Colonic mucosa (tissue), 4 donors: ENCODE measurements at regions not wholly inside any gene's neighbourhood (a gene's known extent, or its start where the extent isn't known, plus 50 kb on each side); places are given as distances from the start of the nearest gene placed in this dataset.

Experiments used
- DNase-seq: peaks from one replicate; pipeline ENCODE4 v3.0.0-alpha.2; 2020
- H3K27ac ChIP-seq: fragments of 200-600 bp; one replicate; pipeline ENCODE4 v1.8.0; 2021
- H3K27me3 ChIP-seq: fragments of 200-600 bp; one replicate; pipeline ENCODE4 v1.8.0; 2021
- H3K36me3 ChIP-seq: fragments of 200-600 bp; one replicate; pipeline ENCODE4 v1.8.0; 2021
- H3K4me1 ChIP-seq: fragments of 200-600 bp; one replicate; pipeline ENCODE4 v1.8.0; 2021; ENCODE audit warnings: mild to moderate bottlenecking
- H3K4me3 ChIP-seq: fragments of 200-600 bp; one replicate; pipeline ENCODE4 v1.8.0; 2021
- H3K9ac ChIP-seq, 2 donors: one replicate each; pipeline ENCODE4 v1.7.0; 2013; ENCODE audit warnings: control low read depth in 2 of 2, low read depth in 2 of 2, low read length in 2 of 2
- H3K9me3 ChIP-seq: fragments of 200-600 bp; one replicate; pipeline ENCODE4 v1.8.0; 2021
- intact Hi-C: fragments of 100-400 bp; cut with DNase I; formaldehyde crosslinking; loops from one replicate; pipeline ENCODE4 v1.14.1; 2022
- TF ChIP-seq, protein P1 (sequence below): fragments of 200-600 bp; IDR thresholded peaks from one replicate; pipeline ENCODE4 v1.8.0; 2022; ENCODE audit warnings: antibody characterized with exemption, mild to moderate bottlenecking
- donor health status: healthy.
- donor health status: DM: no; HTN: no; CAD: no.
- donor health status: DM: no; HTN: no; CAD: no.

DNA sequence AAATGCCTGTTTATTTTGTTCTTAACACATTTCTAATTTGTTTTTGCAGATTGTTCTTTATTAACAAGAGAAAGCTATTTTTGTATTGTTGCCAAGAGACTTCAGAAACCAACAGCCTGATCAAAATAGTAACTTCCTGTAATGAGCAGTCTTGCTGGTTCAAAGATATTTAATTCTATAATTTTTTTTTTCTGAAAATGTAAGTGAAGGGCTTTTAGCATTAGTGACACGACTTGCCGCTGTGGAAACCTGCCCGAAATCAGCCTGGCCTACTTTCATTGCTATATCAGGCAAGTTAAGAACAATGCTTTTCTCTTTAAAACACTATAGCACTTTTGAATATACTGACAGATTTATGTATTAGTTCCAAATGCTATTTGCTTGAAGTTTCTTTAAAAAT is 374.3 kb downstream of the EFNB2 start:
- no peak for DNase-seq
- no peaks in the 10 kb centered on the region for H3K9me3 ChIP-seq
- intact Hi-C loops, result no loop called here
- H3K36me3 ChIP-seq, result no peaks in the 10 kb centered on the region
- H3K27ac ChIP-seq, result no peak overlapping the region
- no peaks in the 10 kb centered on the region for H3K27me3 ChIP-seq
- H3K4me3 ChIP-seq, result no peak overlapping the region
- H3K4me1 ChIP-seq, result no peaks in the 10 kb centered on the region
- TF ChIP-seq, protein P1, sequence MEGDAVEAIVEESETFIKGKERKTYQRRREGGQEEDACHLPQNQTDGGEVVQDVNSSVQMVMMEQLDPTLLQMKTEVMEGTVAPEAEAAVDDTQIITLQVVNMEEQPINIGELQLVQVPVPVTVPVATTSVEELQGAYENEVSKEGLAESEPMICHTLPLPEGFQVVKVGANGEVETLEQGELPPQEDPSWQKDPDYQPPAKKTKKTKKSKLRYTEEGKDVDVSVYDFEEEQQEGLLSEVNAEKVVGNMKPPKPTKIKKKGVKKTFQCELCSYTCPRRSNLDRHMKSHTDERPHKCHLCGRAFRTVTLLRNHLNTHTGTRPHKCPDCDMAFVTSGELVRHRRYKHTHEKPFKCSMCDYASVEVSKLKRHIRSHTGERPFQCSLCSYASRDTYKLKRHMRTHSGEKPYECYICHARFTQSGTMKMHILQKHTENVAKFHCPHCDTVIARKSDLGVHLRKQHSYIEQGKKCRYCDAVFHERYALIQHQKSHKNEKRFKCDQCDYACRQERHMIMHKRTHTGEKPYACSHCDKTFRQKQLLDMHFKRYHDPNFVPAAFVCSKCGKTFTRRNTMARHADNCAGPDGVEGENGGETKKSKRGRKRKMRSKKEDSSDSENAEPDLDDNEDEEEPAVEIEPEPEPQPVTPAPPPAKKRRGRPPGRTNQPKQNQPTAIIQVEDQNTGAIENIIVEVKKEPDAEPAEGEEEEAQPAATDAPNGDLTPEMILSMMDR, result no peak
- no peak overlapping the region for H3K9ac ChIP-seq

DNA sequence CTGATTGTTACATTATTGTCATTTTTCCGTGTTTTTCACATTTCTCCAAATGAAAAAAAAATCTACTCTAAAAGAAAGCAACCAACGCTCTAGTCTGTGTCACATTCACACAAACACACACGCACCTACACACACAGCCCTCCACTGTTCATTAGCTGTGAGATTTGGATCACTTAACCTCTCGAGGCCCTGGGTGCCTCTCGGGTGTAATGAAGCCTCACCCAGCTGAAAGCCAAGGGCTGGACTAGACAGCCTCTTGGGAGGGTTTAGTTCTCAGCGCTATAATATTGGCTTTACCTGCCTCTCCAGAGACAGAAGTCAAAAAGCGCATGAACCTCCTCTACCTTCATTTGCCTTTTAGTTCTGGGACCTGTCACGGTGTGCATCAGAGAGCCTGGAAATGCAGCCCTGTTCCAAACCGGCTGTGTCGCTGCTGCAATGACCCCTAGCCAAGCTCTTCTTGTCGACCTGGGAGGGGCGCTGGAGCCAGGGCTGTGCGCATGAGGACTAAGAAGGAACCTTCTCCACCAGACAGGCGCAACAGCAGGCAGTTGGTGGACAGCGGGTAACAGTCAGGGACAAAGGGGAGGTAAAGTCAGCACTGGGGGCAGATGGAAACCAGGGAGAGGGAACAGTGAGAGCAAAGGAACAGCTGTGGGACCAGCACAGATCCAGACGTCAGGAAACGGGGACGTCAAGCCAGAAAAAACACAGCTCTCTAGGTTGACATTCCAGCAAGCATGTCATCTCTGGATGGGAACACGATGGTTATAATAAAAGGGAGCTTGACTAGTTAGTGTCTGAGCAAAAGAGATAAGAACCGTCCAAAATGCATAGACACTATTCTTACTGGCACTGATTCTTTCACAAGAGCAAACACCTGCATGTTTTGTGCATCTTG is 375.9 kb downstream of the EFNB2 start:
- Histone ChIP-seq H3K4me3 (no peak overlapping the region), H3K27ac (no peak overlapping the region), H3K4me1 (no peaks in the 10 kb centered on the region), H3K36me3 (no peaks in the 10 kb centered on the region), H3K27me3 (no peaks in the 10 kb centered on the region), H3K9me3 (no peaks in the 10 kb centered on the region), H3K9ac (no peak overlapping the region)
- intact Hi-C loops, result no loop called here
- TF ChIP-seq, protein P1, result no peak
- no peak for DNase-seq

DNA sequence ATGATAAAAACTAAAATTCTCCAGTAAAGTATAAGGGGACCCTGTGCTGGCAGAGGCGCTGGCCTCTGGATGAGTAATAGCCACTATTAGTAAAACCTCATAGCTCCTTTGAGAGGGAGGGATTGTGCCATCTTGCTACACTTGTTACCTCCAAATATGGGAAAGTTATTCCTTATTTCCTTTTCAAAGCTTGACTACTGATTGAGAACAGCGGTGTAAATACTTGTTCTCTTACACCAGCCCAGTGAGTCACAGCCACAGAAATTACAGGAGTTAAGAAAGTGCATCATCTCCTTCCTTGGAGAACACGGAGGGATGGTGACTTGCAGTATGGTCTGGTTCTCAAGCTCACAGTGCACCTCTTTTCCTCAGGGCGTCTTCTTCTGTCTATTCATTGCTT is 379.0 kb downstream of the EFNB2 start:
- no peaks in the 10 kb centered on the region for H3K9me3 ChIP-seq
- TF ChIP-seq, protein P1, result no peak
- H3K27ac ChIP-seq, result no peak overlapping the region
- H3K4me1 ChIP-seq, result peaks cover 3% of the 10 kb centered on the region
- no peaks in the 10 kb centered on the region for H3K27me3 ChIP-seq
- H3K9ac ChIP-seq, result no peak overlapping the region
- no peak overlapping the region for H3K4me3 ChIP-seq
- intact Hi-C loops, result no loop called here
- no peak for DNase-seq
- H3K36me3 ChIP-seq, result no peaks in the 10 kb centered on the region

DNA sequence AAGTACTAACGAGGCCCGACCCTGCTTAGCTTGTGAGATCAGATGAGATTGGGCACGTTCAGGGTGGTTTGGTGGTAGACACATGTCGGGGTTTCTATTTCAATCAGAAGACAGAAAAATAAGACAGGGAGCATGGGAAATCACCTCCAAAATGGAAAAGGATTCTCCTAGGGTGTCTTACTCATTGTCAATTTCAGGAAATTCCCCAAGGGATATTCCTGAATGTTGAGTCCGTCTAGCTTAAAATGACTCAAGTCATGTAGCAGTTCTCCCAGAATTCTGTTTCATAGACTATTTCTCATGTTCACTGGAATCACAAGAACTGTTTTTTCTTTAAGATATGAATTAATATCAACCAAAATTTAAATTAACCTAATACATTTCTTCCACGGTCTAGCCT is 380.1 kb downstream of the EFNB2 start:
- no peaks in the 10 kb centered on the region for H3K36me3 ChIP-seq
- TF ChIP-seq, protein P1, result no peak
- intact Hi-C loops, result no loop called here

DNA sequence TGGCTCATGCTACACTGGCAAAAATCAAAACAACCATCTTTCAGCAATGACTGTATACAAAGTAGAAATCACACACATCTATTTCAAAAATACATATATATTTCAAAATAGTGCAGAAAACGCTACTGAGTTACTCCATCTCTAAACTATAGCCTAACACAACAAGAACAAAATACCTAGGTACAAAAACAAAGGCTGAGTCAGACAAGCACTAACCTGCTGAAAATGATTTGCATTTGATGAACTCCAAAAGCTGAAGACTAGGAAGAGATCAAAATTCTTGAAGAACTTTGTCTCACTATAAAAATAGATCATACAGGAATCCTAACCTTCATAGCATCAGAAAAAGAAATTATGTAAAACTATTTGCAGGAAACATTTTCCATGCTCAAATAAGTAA is 381.6 kb downstream of the EFNB2 start:
- intact Hi-C loops, result no loop called here
- no peak for DNase-seq
- no peak overlapping the region for H3K27ac ChIP-seq
- TF ChIP-seq, protein P1, result no peak
- H3K9ac ChIP-seq, result no peak overlapping the region
- H3K27me3 ChIP-seq, result no peaks in the 10 kb centered on the region
- no peak overlapping the region for H3K4me3 ChIP-seq
- no peaks in the 10 kb centered on the region for H3K36me3 ChIP-seq
- peaks cover 7% of the 10 kb centered on the region for H3K4me1 ChIP-seq
- H3K9me3 ChIP-seq, result no peaks in the 10 kb centered on the region

More for the DNA sequence above, 380.1 kb downstream of the EFNB2 start:
- Histone ChIP-seq H3K4me1 (peaks cover 7% of the 10 kb centered on the region), H3K9me3 (no peaks in the 10 kb centered on the region), H3K4me3 (no peak overlapping the region), H3K27ac (no peak overlapping the region), H3K9ac (no peak overlapping the region), H3K27me3 (no peaks in the 10 kb centered on the region)
- DNase-seq, result no peak
